GM18505 (cell line): ENCODE measurements at regions not wholly inside any gene's neighbourhood (a gene's known extent, or its start where the extent isn't known, plus 50 kb on each side); places are given as distances from the start of the nearest gene placed in this dataset.

Source experiments
- ATAC-seq: cut with Tn5 transposase; IDR thresholded peaks from one replicate; pipeline ENCODE4 v1.9.1; 2021; ENCODE audit not compliant: unreplicated experiment
- POLR2A ChIP-seq: IDR thresholded peaks from 4 replicates; pipeline ENCODE4 v1.6.1; 2011; ENCODE audit warnings: borderline replicate concordance; ENCODE audit not compliant: insufficient read depth, insufficient read length; ENCODE audit errors: extremely low read depth

GRCh38 chr9:118165451-118165850, 461.2 kb downstream of the TLR4 start:
- no peak for TF ChIP-seq POLR2A
- ATAC-seq: no peak

- no peak for TF ChIP-seq POLR2A
- no peak for ATAC-seq
Measured at GRCh38 chr9:118170032-118170955, 466.1 kb downstream of the TLR4 start.

GRCh38 chr9:118177241-118177640, 473.0 kb downstream of the TLR4 start:
- no peak for TF ChIP-seq POLR2A
- no peak for ATAC-seq

GRCh38 chr9:118183576-118183975, 479.4 kb downstream of the TLR4 start:
- no peak for ATAC-seq
- TF ChIP-seq POLR2A: no peak

GRCh38 chr9:118187408-118187807, 483.2 kb downstream of the TLR4 start:
- no peak for TF ChIP-seq POLR2A
- ATAC-seq: no peak

- no peak for TF ChIP-seq POLR2A
- no peak for ATAC-seq
Measured at GRCh38 chr9:118189615-118190014, 485.4 kb downstream of the TLR4 start.

- TF ChIP-seq POLR2A: no peak
- no peak for ATAC-seq
Measured at GRCh38 chr9:118192807-118193206, 488.6 kb downstream of the TLR4 start.

GRCh38 chr9:118209343-118209742, 505.1 kb downstream of the TLR4 start:
- no peak for ATAC-seq
- TF ChIP-seq POLR2A: no peak

GRCh38 chr9:118215549-118215948, 511.3 kb downstream of the TLR4 start:
- TF ChIP-seq POLR2A: no peak
- ATAC-seq: no peak

- ATAC-seq: no peak
- no peak for TF ChIP-seq POLR2A
Measured at GRCh38 chr9:118222375-118222774, 518.2 kb downstream of the TLR4 start.

- no peak for ATAC-seq
- no peak for TF ChIP-seq POLR2A
Measured at GRCh38 chr9:118223111-118223510, 518.9 kb downstream of the TLR4 start.

GRCh38 chr9:118230329-118230728, 526.1 kb downstream of the TLR4 start:
- ATAC-seq: no peak
- TF ChIP-seq POLR2A: no peak

- TF ChIP-seq POLR2A: no peak
- no peak for ATAC-seq
Measured at GRCh38 chr9:118236625-118237024, 532.4 kb downstream of the TLR4 start.

- no peak for ATAC-seq
- no peak for TF ChIP-seq POLR2A
Measured at GRCh38 chr9:118238139-118238538, 533.9 kb downstream of the TLR4 start.
